ENCODE measurements at regions not wholly inside any gene's neighbourhood (a gene's known extent, or its start where the extent isn't known, plus 50 kb on each side); places are given as distances from the start of the nearest gene placed in this dataset.

DNA sequence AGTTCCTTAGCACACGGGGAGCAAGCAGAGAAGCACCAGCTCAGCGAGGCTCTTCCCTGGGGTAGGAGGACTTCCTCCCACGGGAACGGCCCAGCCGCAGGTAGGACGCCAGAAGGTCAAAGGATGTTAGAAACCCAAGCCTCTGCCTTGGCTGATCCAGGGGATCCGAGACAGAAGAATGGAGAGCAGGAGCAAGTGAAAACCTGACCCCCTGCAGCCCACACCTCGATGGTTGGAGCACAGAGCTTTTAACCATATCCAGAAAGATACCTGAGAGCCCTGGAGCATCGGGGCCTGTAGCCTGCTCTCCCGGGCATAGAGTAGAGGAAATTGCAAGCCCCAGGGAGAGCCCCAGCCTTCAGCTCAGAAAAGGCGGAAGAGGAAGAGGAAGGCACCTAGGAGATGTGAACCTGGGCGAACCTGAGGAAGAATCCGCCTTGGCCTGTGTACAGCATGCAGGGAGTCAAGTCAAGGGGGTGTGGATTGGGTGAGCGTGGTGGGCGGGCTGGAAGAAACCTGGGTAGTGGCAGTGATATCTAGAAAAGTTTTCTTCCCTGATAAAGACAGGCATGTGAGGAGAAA, 76.3 kb downstream of the PSMG1 start:
- DNase-seq (ENCODE audit: low spot score): no peak
- in situ Hi-C loops (cut with HindIII; ENCODE audit: low sequenced_read_pairs): no loop called here

GRCh38 chr21:39105836-39106235, 77.4 kb downstream of the PSMG1 start:
- in situ Hi-C loops (cut with HindIII; ENCODE audit: low sequenced_read_pairs): no loop called here
- no peak for DNase-seq (ENCODE audit: low spot score)

DNA sequence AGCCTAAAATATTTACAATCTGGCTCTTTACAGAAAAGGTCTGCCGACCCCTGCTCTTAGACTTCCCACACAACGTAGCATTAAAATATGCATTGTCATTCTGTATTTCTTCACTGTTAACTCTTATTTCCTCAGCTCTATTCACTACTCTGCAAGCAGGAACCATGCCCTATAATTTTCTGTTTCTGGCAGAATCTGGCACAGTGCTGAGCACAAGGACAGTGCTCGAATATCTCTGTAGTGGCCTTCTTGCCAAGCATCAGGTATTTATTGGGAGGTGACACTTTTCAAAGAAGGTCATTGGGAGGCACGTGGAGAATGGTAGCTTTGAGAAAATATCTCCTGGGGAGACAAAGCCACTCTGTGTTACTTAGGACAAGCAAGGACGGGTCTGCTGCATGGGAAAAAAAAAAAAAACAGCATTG, 77.9 kb downstream of the PSMG1 start:
- in situ Hi-C loops (cut with HindIII; ENCODE audit: low sequenced_read_pairs): no loop called here
- DNase-seq (ENCODE audit: low spot score): no peak

GRCh38 chr21:39104911-39105310, 78.3 kb downstream of the PSMG1 start:
- in situ Hi-C loops (cut with HindIII; ENCODE audit: low sequenced_read_pairs): no loop called here
- DNase-seq (ENCODE audit: low spot score): no peak

- in situ Hi-C loops (cut with HindIII; ENCODE audit: low sequenced_read_pairs): no loop called here
- no peak for DNase-seq (ENCODE audit: low spot score)
These were observed 79.6 kb downstream of the PSMG1 start for GRCh38 chr21:39103689-39104088.

DNA sequence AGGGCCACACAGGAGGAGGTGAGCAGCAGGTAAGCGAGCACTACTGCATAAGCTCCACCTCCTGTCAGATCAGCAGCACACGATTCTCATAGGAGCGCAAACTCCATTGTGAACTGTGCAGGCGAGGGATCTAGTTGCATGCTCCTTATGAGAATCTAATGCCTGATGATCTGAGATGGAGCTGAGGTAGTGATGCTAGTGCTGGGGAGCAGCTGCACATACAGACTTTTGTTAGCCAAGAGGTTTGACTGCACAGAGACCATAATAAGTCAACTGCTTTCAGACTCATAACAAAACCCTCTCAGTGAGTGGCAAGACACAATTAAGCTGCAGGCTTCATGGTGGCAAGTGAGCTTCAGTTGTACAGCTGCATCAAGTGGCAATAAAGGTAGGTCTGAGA, 83.4 kb downstream of the PSMG1 start:
- no peak for DNase-seq (ENCODE audit: low spot score)

GRCh38 chr21:39098696-39099200, 84.5 kb downstream of the PSMG1 start:
- in situ Hi-C loops (cut with HindIII; ENCODE audit: low sequenced_read_pairs): no loop called here
- DNase-seq (ENCODE audit: low spot score): no peak

More for the DNA sequence above, 83.4 kb downstream of the PSMG1 start:
- in situ Hi-C loops (cut with HindIII; ENCODE audit: low sequenced_read_pairs): no loop called here

DNA sequence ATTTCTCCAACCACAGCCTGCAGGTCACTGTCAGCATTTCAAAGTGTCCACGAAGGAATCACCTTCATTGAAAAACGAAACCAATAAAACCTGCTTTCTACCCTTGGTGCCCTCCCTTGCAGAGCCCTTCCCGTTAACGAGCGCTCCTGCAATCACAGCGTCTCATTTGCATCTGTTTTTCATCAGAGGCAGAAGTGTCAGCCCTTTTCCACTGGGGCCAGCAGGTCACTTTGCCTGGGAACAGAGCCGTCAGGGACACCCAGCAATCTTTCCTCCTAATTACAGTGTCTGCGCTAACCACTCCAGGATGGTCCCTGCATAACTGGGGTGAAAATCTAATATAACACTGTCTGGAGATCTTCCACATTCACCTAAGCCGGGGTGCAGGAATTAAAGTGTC, 85.3 kb downstream of the PSMG1 start:
- DNase-seq (ENCODE audit: low spot score): no peak
- in situ Hi-C loops (cut with HindIII; ENCODE audit: low sequenced_read_pairs): no loop called here

DNA sequence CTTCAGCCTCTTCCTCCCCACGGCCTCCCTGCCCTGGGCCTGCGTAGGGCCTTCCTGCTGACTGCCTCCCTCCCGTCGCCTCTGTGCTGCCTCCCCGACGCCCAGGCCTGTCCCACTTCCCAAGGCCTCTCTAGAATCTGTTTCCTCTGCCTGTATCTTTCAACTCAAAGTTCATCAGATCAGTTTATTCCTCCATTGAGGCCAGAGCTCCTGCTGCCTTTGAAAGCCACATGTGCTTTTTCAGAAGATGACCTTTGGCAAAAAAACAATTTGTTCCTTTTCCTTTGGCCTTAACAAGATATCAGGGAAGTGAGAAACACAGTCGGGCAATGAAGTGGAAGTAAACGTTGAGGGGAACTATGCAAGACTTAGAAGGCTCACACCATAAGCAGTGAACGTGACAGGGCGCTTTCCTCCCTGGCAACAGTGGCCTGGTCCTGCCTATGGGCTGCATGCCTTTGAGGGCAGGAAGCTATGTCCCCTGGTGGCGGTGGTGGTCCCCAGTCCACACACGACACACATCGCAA, 85.9 kb downstream of the PSMG1 start:
- DNase-seq (ENCODE audit: low spot score): no peak
- in situ Hi-C loops (cut with HindIII; ENCODE audit: low sequenced_read_pairs): no loop called here

DNA sequence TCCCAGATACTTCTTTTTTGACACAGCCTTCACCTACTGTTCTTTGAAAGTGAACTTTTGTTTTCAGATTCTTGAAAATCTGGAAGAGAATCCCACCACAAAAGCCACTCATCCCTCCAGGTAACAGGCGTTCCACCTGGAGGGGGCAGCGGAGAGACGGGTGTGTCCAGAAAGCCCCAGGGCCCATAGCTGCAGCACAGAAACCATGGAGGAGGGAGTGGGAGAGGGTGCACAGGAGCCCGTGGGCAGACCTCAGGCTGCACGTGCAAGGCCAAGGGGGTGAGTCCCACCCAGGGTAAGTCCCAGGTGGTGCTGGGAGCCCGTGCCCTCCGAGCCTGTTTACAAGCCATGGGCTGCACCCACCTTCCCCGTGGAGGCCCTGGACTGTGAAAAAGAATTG, 86.5 kb downstream of the PSMG1 start:
- in situ Hi-C loops (cut with HindIII; ENCODE audit: low sequenced_read_pairs): no loop called here
- no peak for DNase-seq (ENCODE audit: low spot score)

DNA sequence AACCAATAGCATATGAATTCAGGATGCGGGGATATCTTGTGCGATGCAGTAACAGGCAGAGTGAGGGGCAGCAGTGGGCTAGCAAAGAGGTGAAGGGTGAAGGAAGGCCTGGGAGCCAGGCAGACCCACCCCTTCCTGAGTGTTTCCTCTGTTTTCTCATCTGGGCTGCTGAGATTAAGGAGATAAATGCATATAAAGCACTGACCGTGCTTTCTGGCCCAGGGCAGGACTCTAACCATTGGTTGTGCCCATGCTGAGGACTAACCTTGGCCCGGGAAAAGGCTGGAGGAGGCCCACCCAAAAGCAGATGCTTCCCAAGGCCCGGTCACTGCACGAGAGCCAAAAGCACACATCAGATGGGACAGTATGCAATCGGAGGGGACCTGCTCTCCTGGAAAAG, 87.6 kb downstream of the PSMG1 start:
- DNase-seq (ENCODE audit: low spot score): no peak
- in situ Hi-C loops (cut with HindIII; ENCODE audit: low sequenced_read_pairs): no loop called here

DNA sequence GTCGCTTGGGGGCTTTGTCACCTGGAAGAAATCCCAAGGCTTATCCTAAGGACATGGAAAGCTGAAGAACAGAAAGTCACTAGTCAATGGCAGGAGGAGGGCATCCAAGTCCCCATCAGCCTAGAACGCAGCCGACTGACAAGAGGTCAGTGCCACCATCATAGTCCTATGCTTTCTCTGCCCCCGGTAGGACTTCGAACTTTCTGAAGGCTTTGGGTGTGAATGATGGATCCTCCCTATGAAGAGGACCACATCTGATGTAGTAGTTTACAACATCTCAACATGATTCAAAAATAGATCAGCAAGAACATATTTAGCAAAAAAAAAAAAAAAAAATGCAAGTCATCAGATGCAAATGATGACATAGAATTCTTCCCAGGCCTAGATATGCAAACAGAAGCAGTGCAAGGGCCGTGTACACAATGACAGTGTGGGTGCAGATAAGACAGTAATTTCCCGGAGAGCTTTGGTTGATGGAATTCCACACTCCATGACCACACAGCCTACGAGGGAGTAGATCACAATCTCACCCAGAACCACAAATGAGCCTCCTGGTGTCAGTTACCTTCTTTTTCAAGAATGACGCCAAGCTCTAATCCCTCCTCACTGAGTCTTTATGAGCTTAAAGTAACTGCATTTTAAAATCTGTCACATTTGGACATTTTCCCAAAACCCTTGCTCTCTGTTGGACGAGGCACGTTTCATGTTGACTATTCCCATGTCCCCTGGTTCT, 88.2 kb downstream of the PSMG1 start:
- no peak for DNase-seq (ENCODE audit: low spot score)
- in situ Hi-C loops (cut with HindIII; ENCODE audit: low sequenced_read_pairs): no loop called here

- peak; percentile 3 for DNase-seq (ENCODE audit: low spot score)
- in situ Hi-C loops (cut with HindIII; ENCODE audit: low sequenced_read_pairs): no loop called here
These were observed 89.0 kb downstream of the PSMG1 start for GRCh38 chr21:39094087-39094780.

- in situ Hi-C loops (cut with HindIII; ENCODE audit: low sequenced_read_pairs): no loop called here
These were observed 89.7 kb downstream of the PSMG1 start for GRCh38 chr21:39093526-39093925.

DNA sequence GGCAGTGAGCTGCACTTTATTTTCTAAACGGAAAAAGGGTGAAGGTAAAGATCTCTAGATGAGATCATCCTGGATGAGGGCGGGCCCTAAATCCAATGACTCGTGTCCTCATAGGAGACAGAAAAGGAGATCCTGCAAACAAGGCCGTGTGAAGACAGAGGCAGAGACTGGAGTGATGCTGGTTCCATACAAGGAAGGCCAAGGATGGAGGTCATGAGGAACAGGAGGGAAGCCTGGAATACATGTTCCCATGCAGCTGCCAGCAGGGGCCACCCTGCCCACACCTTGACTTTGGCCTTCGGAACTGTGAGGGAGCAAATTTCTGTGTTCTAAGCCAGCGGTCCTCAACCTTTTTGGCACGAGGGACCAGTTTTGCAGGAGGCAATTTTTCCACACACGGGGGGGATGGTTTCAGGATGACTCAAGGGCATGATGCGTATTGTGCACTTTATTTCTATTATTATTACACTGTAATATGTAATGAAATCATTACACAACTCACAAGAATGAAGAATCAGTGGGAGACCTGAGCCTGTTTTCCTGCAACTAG, 94.3 kb downstream of the PSMG1 start:
- in situ Hi-C loops (cut with HindIII; ENCODE audit: low sequenced_read_pairs): no loop called here
- DNase-seq (ENCODE audit: low spot score): no peak

More at GRCh38 chr21:39093526-39093925, 89.7 kb downstream of the PSMG1 start:
- no peak for DNase-seq (ENCODE audit: low spot score)

DNA sequence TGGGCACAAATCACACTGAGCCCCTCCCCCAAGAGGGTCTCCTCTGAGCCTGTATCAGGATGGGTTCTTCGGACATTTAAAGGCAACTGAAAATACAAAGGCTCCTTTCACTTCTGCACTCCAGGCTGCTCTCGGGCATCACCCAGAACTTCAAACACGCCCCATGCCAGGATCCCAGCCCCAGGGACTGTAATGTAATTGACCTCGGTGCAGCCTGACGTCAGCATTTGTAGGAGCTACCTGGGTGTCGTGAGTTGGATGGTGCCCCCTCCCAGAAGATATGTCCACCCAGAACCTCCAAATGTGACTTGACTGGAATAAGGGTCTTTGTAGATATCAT, 95.2 kb downstream of the PSMG1 start:
- no peak for DNase-seq (ENCODE audit: low spot score)
- in situ Hi-C loops (cut with HindIII; ENCODE audit: low sequenced_read_pairs): no loop called here

GRCh38 chr21:39087238-39088030, 95.8 kb downstream of the PSMG1 start:
- in situ Hi-C loops (cut with HindIII; ENCODE audit: low sequenced_read_pairs): no loop called here
- no peak for DNase-seq (ENCODE audit: low spot score)

- no peak for DNase-seq (ENCODE audit: low spot score)
- in situ Hi-C loops (cut with HindIII; ENCODE audit: low sequenced_read_pairs): no loop called here
These were observed 96.7 kb downstream of the PSMG1 start for GRCh38 chr21:39086547-39086946.

- in situ Hi-C loops (cut with HindIII; ENCODE audit: low sequenced_read_pairs): no loop called here
- no peak for DNase-seq (ENCODE audit: low spot score)
These were observed 97.3 kb downstream of the PSMG1 start for GRCh38 chr21:39085843-39086405.
